Endodermal cell (in vitro differentiated cells): ENCODE measurements at regions not wholly inside any gene's neighbourhood (a gene's known extent, or its start where the extent isn't known, plus 50 kb on each side); places are given as distances from the start of the nearest gene placed in this dataset.

Source experiments
- DNase-seq: peaks from one replicate; pipeline ENCODE4 v3.0.0-alpha.2; 2017
- H3K27ac ChIP-seq: 2 replicates; pipeline ENCODE4 v1.5.1; 2013; ENCODE audit warnings: mild to moderate bottlenecking, low read depth, low read length, moderate library complexity
- H3K27me3 ChIP-seq: 2 replicates; pipeline ENCODE4 v1.6.1; 2013; ENCODE audit warnings: mild to moderate bottlenecking, low read length, moderate library complexity; ENCODE audit not compliant: insufficient read depth, control insufficient read depth, poor library complexity, severe bottlenecking
- H3K36me3 ChIP-seq: 2 replicates; pipeline ENCODE4 v1.7.0; 2013; ENCODE audit warnings: mild to moderate bottlenecking, low read length, moderate library complexity; ENCODE audit not compliant: control insufficient read depth, insufficient read depth
- H3K4me1 ChIP-seq: one replicate; pipeline ENCODE4 v1.7.0; 2013; ENCODE audit warnings: low read length; ENCODE audit not compliant: control insufficient read depth, insufficient read depth
- H3K4me3 ChIP-seq: 2 replicates; pipeline ENCODE4 v1.5.1; 2013; ENCODE audit warnings: mild to moderate bottlenecking, low read length, moderate library complexity
- H3K9ac ChIP-seq: 2 replicates; pipeline ENCODE4 v1.6.1; 2013; ENCODE audit warnings: mild to moderate bottlenecking, low read length, moderate library complexity; ENCODE audit not compliant: poor library complexity, severe bottlenecking; ENCODE audit errors: extremely low read depth
- H3K9me3 ChIP-seq: 2 replicates; pipeline ENCODE4 v1.6.1; 2013; ENCODE audit warnings: mild to moderate bottlenecking, low read length, moderate library complexity; ENCODE audit not compliant: control insufficient read depth
- H3K27ac Mint-ChIP-seq: 2 replicates; pipeline ENCODE4 v1.8.0; 2020; ENCODE audit warnings: mixed read lengths
- H3K27me3 Mint-ChIP-seq: 2 replicates; pipeline ENCODE4 v1.8.0; 2021; ENCODE audit warnings: mild to moderate bottlenecking, mixed read lengths; ENCODE audit not compliant: insufficient read depth
- H3K36me3 Mint-ChIP-seq: 2 replicates; pipeline ENCODE4 v1.8.0; 2020; ENCODE audit warnings: low read depth, mixed read lengths
- H3K4me1 Mint-ChIP-seq: 2 replicates; pipeline ENCODE4 v1.8.0; 2020; ENCODE audit warnings: mixed read lengths
- H3K4me3 Mint-ChIP-seq: 2 replicates; pipeline ENCODE4 v1.8.0; 2020; ENCODE audit warnings: mild to moderate bottlenecking, moderate library complexity, mixed read lengths
- H3K9me3 Mint-ChIP-seq: 2 replicates; pipeline ENCODE4 v1.8.0; 2020; ENCODE audit warnings: mild to moderate bottlenecking, mixed read lengths
- CTCF ChIP-seq: fragments of 200-600 bp; sonication (generic); conservative IDR thresholded peaks from 2 replicates; pipeline ENCODE4 v1.5.0; 2021; ENCODE audit warnings: antibody characterized with exemption, mild to moderate bottlenecking
- WGBS, 2 experiments: methylation state at CpG; one replicate each; pipeline versions ENCODE4 v1.1.5 to v1.1.7; 2013; ENCODE audit warnings: missing lambda C conversion rate in 2 of 2, mixed read lengths in 1 of 2; ENCODE audit not compliant: insufficient coverage in 1 of 2, insufficient read length in 1 of 2; 5-methylcytosine and 5-hydroxymethylcytosine counted together

- Histone ChIP-seq H3K36me3 (no peaks in the 10 kb centered on the region), H3K9me3 (no peaks in the 10 kb centered on the region), H3K4me1 (no peaks in the 10 kb centered on the region), H3K9ac (no peak overlapping the region), H3K27me3 (no peaks in the 10 kb centered on the region), H3K27ac (no peak overlapping the region), H3K4me3 (no peak overlapping the region)
- H3K4me1 Mint-ChIP-seq: no peaks in the 10 kb centered on the region
- no peak for TF ChIP-seq CTCF
- no peak overlapping the region for H3K4me3 Mint-ChIP-seq
- no peaks in the 10 kb centered on the region for H3K36me3 Mint-ChIP-seq
- H3K9me3 Mint-ChIP-seq: no peaks in the 10 kb centered on the region
- DNase-seq: no peak
- H3K27me3 Mint-ChIP-seq: no peaks in the 10 kb centered on the region
- H3K27ac Mint-ChIP-seq: no peak overlapping the region
- WGBS, 2 experiments: 100% methylated on average over 1 of the region's 1 CpG; no CpG with 5 or more reads in 1 of the 2 experiments
These were observed 554.0 kb upstream of the NOX3 start for GRCh38 chr6:156009656-156010055.

GRCh38 chr6:156004796-156005195, 549.2 kb upstream of the NOX3 start:
- no peaks in the 10 kb centered on the region for H3K36me3 Mint-ChIP-seq
- DNase-seq: no peak
- H3K9me3 Mint-ChIP-seq: no peaks in the 10 kb centered on the region
- H3K4me1 Mint-ChIP-seq: no peaks in the 10 kb centered on the region
- TF ChIP-seq CTCF: no peak
- H3K27ac ChIP-seq: no peak overlapping the region
- no peak overlapping the region for H3K27ac Mint-ChIP-seq
- no peaks in the 10 kb centered on the region for H3K27me3 ChIP-seq
- H3K9ac ChIP-seq: no peak overlapping the region
- H3K36me3 ChIP-seq: no peaks in the 10 kb centered on the region
- WGBS, 2 experiments: 92% methylated on average over 1 of the region's 2 CpGs; no CpG with 5 or more reads in 1 of the 2 experiments
- H3K9me3 ChIP-seq: no peaks in the 10 kb centered on the region
- no peaks in the 10 kb centered on the region for H3K27me3 Mint-ChIP-seq
- no peaks in the 10 kb centered on the region for H3K4me1 ChIP-seq
- H3K4me3 ChIP-seq: no peak overlapping the region
- no peak overlapping the region for H3K4me3 Mint-ChIP-seq

GRCh38 chr6:155996151-155996550, 540.5 kb upstream of the NOX3 start:
- H3K9me3 Mint-ChIP-seq: peaks cover 3% of the 10 kb centered on the region
- 80 to 100% methylated on average over 1 of the region's 1 CpG for WGBS, 2 experiments
- H3K4me3 Mint-ChIP-seq: no peak overlapping the region

More at GRCh38 chr6:155996151-155996550, 540.5 kb upstream of the NOX3 start:
- H3K27me3 Mint-ChIP-seq: no peaks in the 10 kb centered on the region
- Histone ChIP-seq H3K4me3 (no peak overlapping the region), H3K36me3 (no peaks in the 10 kb centered on the region), H3K4me1 (no peaks in the 10 kb centered on the region), H3K27ac (no peak overlapping the region), H3K27me3 (no peaks in the 10 kb centered on the region), H3K9me3 (no peaks in the 10 kb centered on the region), H3K9ac (no peak overlapping the region)
- no peak for DNase-seq
- no peak overlapping the region for H3K27ac Mint-ChIP-seq
- H3K36me3 Mint-ChIP-seq: no peaks in the 10 kb centered on the region
- TF ChIP-seq CTCF: no peak
- no peaks in the 10 kb centered on the region for H3K4me1 Mint-ChIP-seq
